HFFc6 (cell line): ENCODE measurements at regions not wholly inside any gene's neighbourhood (a gene's known extent, or its start where the extent isn't known, plus 50 kb on each side); places are given as distances from the start of the nearest gene placed in this dataset.
"Not testable (repeated sequence)": the region's sequence is repeated elsewhere in the genome, so short reads cannot be mapped to it uniquely, and the experiment has no call there.

Experiments used
- DNase-seq: peaks from one replicate; pipeline ENCODE4 v3.0.0-alpha.2; 2018
- H3K27ac Mint-ChIP-seq: 2 replicates; pipeline ENCODE4 v1.8.0; 2020; ENCODE audit warnings: mild to moderate bottlenecking, mixed read lengths
- H3K27me3 Mint-ChIP-seq: 2 replicates; pipeline ENCODE4 v1.8.0; 2021; ENCODE audit warnings: mild to moderate bottlenecking, moderate library complexity, mixed read lengths; ENCODE audit not compliant: insufficient read depth
- H3K36me3 Mint-ChIP-seq: 2 replicates; pipeline ENCODE4 v1.8.0; 2021; ENCODE audit warnings: low read depth, mixed read lengths
- H3K4me1 Mint-ChIP-seq: 2 replicates; pipeline ENCODE4 v1.8.0; 2020; ENCODE audit warnings: low read depth, mixed read lengths
- H3K4me3 Mint-ChIP-seq: 2 replicates; pipeline ENCODE4 v1.8.0; 2020; ENCODE audit warnings: mild to moderate bottlenecking, moderate library complexity, mixed read lengths
- H3K9me3 Mint-ChIP-seq: 2 replicates; pipeline ENCODE4 v1.8.0; 2020; ENCODE audit warnings: mild to moderate bottlenecking, mixed read lengths
- CTCF ChIP-seq: fragments of 200-600 bp; sonication (generic); IDR thresholded peaks from 2 replicates; pipeline ENCODE4 v1.5.0; 2021; ENCODE audit warnings: antibody characterized with exemption, mild to moderate bottlenecking

DNA sequence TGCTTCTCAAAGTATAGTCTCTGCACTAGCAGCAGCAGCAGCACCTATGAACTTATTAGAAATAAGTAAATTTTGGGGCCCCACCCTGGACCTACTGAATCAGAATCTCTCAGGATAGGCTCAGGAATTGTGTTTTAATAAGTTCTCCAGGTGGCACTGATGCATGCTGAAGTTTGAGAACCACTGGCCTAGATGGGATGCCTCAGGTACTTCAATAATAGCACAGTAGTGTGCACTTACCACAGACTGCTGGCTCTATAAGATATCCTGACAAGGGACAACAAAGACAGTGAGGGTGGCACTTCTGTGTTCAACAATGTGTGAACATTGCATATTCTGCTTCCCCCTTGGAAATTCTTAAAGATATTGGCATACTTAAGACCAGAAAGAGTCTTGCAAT, 64.7 kb upstream of the HABP2 start:
- H3K27ac Mint-ChIP-seq = no peak overlapping the region
- DNase-seq = no peak
- peaks cover 6% of the 10 kb centered on the region for H3K27me3 Mint-ChIP-seq
- no peaks in the 10 kb centered on the region for H3K36me3 Mint-ChIP-seq
- H3K4me1 Mint-ChIP-seq = peaks cover 21% of the 10 kb centered on the region
- no peak overlapping the region for H3K4me3 Mint-ChIP-seq
- no peak for TF ChIP-seq CTCF
- H3K9me3 Mint-ChIP-seq = no peaks in the 10 kb centered on the region

GRCh38 chr10:113489522-113489921, 63.3 kb upstream of the HABP2 start:
- H3K9me3 Mint-ChIP-seq, H3K4me3 Mint-ChIP-seq, H3K27me3 Mint-ChIP-seq, H3K36me3 Mint-ChIP-seq, H3K27ac Mint-ChIP-seq, DNase-seq: not testable (repeated sequence)
- H3K4me1 Mint-ChIP-seq = peaks cover 35% of the 10 kb centered on the region

GRCh38 chr10:113491967-113492565, 60.8 kb upstream of the HABP2 start:
- Mint-ChIP-seq H3K4me1 (peaks cover 35% of the 10 kb centered on the region), H3K4me3 (no peak overlapping the region), H3K27me3 (peaks cover 9% of the 10 kb centered on the region), H3K9me3 (no peaks in the 10 kb centered on the region), H3K36me3 (no peaks in the 10 kb centered on the region), H3K27ac (peak overlapping the region; percentile 10; the same call in 1 of the 2 replicates)
- TF ChIP-seq CTCF = no peak
- peak; percentile 37 for DNase-seq

GRCh38 chr10:113493195-113493594, 59.7 kb upstream of the HABP2 start:
- peak overlapping the region; percentile 83 for H3K27ac Mint-ChIP-seq
- H3K9me3 Mint-ChIP-seq = no peaks in the 10 kb centered on the region
- peaks cover 9% of the 10 kb centered on the region for H3K27me3 Mint-ChIP-seq
- H3K4me3 Mint-ChIP-seq = peak overlapping the region; percentile 31
- peaks cover 35% of the 10 kb centered on the region for H3K4me1 Mint-ChIP-seq
- TF ChIP-seq CTCF = no peak
- peak; percentile 30 for DNase-seq
- no peaks in the 10 kb centered on the region for H3K36me3 Mint-ChIP-seq

DNA sequence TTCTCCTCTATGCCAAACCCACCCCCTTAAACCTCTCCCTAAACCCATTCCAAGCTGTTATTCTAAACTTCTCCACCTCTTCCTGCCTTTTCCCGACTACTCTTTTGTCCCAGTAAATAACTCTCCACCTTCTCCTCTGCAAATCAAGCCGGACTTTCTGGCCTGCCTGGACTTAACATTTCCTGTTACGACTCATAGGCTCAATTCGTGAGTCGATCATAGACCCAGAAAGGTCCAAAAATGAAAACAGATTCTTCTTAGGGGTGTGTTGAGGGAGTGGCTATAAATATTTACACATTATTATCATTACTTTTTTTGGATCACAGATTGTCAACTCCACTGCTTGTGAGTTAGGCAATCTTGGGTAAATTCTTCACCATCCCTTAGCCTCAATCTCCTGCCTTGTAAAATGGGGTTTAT, 59.0 kb upstream of the HABP2 start:
- H3K27ac Mint-ChIP-seq = peak overlapping the region; percentile 83
- no peaks in the 10 kb centered on the region for H3K36me3 Mint-ChIP-seq
- peak overlapping the region; percentile 63 for H3K4me3 Mint-ChIP-seq
- DNase-seq = peak; percentile 62
- peaks cover 36% of the 10 kb centered on the region for H3K4me1 Mint-ChIP-seq
- no peak for TF ChIP-seq CTCF
- H3K27me3 Mint-ChIP-seq = peaks cover 9% of the 10 kb centered on the region
- no peaks in the 10 kb centered on the region for H3K9me3 Mint-ChIP-seq

- no peak overlapping the region for H3K27ac Mint-ChIP-seq
- H3K36me3 Mint-ChIP-seq = no peaks in the 10 kb centered on the region
- H3K9me3 Mint-ChIP-seq = no peaks in the 10 kb centered on the region
- no peak for TF ChIP-seq CTCF
- H3K4me1 Mint-ChIP-seq = peaks cover 41% of the 10 kb centered on the region
- peaks cover 6% of the 10 kb centered on the region for H3K27me3 Mint-ChIP-seq
- no peak for DNase-seq
- H3K4me3 Mint-ChIP-seq = no peak overlapping the region; the same call in none of the 2 replicates
Measured at GRCh38 chr10:113494761-113495160, 58.1 kb upstream of the HABP2 start.
